Fibroblast of lung (primary cell): ENCODE measurements at regions not wholly inside any gene's neighbourhood (a gene's known extent, or its start where the extent isn't known, plus 50 kb on each side); places are given as distances from the start of the nearest gene placed in this dataset.

Experiments
- CTCF ChIP-seq, 2 donors: IDR thresholded peaks in 1 of 2; conservative IDR thresholded peaks in 1 of 2; 1 replicate in 1 of 2; 2 replicates in 1 of 2; pipeline ENCODE4 v1.5.1; 2011 to 2012; ENCODE audit warnings: low read length in 2 of 2, control low read depth in 1 of 2, inconsistent platforms in 1 of 2, low read depth in 1 of 2, mild to moderate bottlenecking in 1 of 2
- EZH2 ChIP-seq: IDR thresholded peaks from 2 replicates; pipeline ENCODE4 v1.5.1; 2012; ENCODE audit warnings: low read length, control low read depth, mild to moderate bottlenecking; ENCODE audit errors: missing control alignments

GRCh38 chr12:104840262-104840661 is 117.8 kb downstream of the SLC41A2 start:
- TF ChIP-seq EZH2 (no peak), CTCF (conservative IDR thresholded peaks at IDR 0.05 in 1 of 2, IDR thresholded peaks at IDR 0.05 in 1 of 2; ENCODE audit: low read depth in 1 of 2, low read length in 2 of 2) (no peak)
